Esophagus muscularis mucosa (tissue), 4 donors: ENCODE measurements at regions not wholly inside any gene's neighbourhood (a gene's known extent, or its start where the extent isn't known, plus 50 kb on each side); places are given as distances from the start of the nearest gene placed in this dataset.

Experiments used
- CTCF ChIP-seq, 3 experiments: fragments of 200-600 bp in 2 of 3; fragments of 450-650 bp in 1 of 3; sonication (generic) in 2 of 3; IDR thresholded peaks; one replicate each; pipeline ENCODE4 v1.5.1; 2017 to 2019; ENCODE audit warnings: antibody characterized with exemption in 3 of 3, mild to moderate bottlenecking in 2 of 3, moderate library complexity in 1 of 3
- EP300 ChIP-seq: sonication (generic); formaldehyde crosslinking; IDR thresholded peaks from one replicate; pipeline ENCODE4 v1.6.1; 2017; ENCODE audit warnings: antibody characterized with exemption
- POLR2A ChIP-seq: fragments of 450-650 bp; IDR thresholded peaks from one replicate; pipeline ENCODE4 v1.6.1; 2017; ENCODE audit warnings: antibody characterized with exemption, moderate library complexity, mild to moderate bottlenecking, low read depth
- POLR2AphosphoS5 ChIP-seq, 2 donors: sonication (generic); formaldehyde crosslinking; IDR thresholded peaks; one replicate each; pipeline ENCODE4 v1.6.1; 2017; ENCODE audit warnings: antibody characterized with exemption in 2 of 2

GRCh38 chr13:97653443-97654140 lies 219.6 kb downstream of the RAP2A start:
- no peak for TF ChIP-seq CTCF (IDR thresholded peaks at IDR 0.05)
- TF ChIP-seq POLR2AphosphoS5 (IDR thresholded peaks at IDR 0.05): no peak
- no peak for TF ChIP-seq POLR2A
- no peak for TF ChIP-seq EP300
